Tibial nerve (tissue), 4 donors: ENCODE measurements at regions not wholly inside any gene's neighbourhood (a gene's known extent, or its start where the extent isn't known, plus 50 kb on each side); places are given as distances from the start of the nearest gene placed in this dataset.

Source experiments
- DNase-seq, 2 donors: peaks; one replicate each; pipeline ENCODE4 v3.0.0-alpha.2; 2019; ENCODE audit warnings: low spot score in 2 of 2
- H3K27ac ChIP-seq, 4 donors: fragments of 200-600 bp; sonication (generic) in 3 of 4; one replicate each; pipeline ENCODE4 v1.5.1; 2017 to 2019; ENCODE audit warnings: mild to moderate bottlenecking in 1 of 4
- H3K27me3 ChIP-seq, 2 donors: fragments of 200-600 bp; sonication (generic) in 1 of 2; one replicate each; pipeline versions ENCODE4 v1.5.1 to v1.6.0; 2017 to 2019
- H3K36me3 ChIP-seq, 3 donors: fragments of 200-600 bp; sonication (generic); one replicate each; pipeline ENCODE4 v1.5.1; 2018 to 2019
- H3K4me1 ChIP-seq, 4 donors: fragments of 200-600 bp; sonication (generic) in 3 of 4; one replicate each; pipeline ENCODE4 v1.5.1; 2017 to 2019
- H3K4me3 ChIP-seq, 4 donors: fragments of 200-600 bp; sonication (generic) in 3 of 4; one replicate each; pipeline ENCODE4 v1.5.1; 2017 to 2019; ENCODE audit warnings: mild to moderate bottlenecking in 1 of 4, moderate library complexity in 1 of 4
- H3K9me3 ChIP-seq, 4 donors: fragments of 200-600 bp; sonication (generic) in 3 of 4; one replicate each; pipeline ENCODE4 v1.5.1; 2017 to 2019
- EP300 ChIP-seq, 2 donors: sonication (generic); formaldehyde crosslinking; IDR thresholded peaks; one replicate each; pipeline ENCODE4 v1.6.1; 2017; ENCODE audit warnings: antibody characterized with exemption in 2 of 2, mild to moderate bottlenecking in 1 of 2
- POLR2A ChIP-seq, 2 donors: fragments of 450-650 bp; IDR thresholded peaks; one replicate each; pipeline ENCODE4 v1.6.1; 2017; ENCODE audit warnings: antibody characterized with exemption in 2 of 2, mild to moderate bottlenecking in 2 of 2, moderate library complexity in 2 of 2
- WGBS, 2 donors: methylation state at CpG; one replicate each; pipeline ENCODE4 v1.1.5; 2018; 5-methylcytosine and 5-hydroxymethylcytosine counted together
- TF ChIP-seq, protein P1 (sequence below), 5 experiments: fragments of 200-600 bp in 3 of 5; fragments of 450-650 bp in 2 of 5; sonication (generic) in 3 of 5; IDR thresholded peaks; one replicate each; pipeline ENCODE4 v1.5.1; 2016 to 2019; ENCODE audit warnings: antibody characterized with exemption in 5 of 5, mild to moderate bottlenecking in 3 of 5, moderate library complexity in 2 of 5

DNA sequence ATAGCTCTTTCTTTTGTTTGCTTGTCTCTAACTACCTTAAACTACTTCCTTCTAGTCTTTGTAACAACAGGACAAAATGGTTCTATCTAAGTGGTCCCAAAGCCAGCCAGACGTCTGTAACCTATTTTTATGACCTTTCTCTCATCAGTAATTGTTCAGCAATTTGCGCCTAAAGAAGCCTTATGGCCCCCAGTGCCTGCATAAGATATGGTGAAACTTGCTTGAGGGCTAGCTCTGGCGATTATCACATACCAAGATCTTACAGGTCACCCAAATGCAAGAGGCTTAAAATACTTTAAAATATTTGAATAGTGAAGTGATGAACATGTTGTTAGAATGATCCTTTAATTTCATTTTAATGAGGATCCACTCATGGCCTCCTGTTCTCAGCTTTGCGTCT lies 369.4 kb downstream of the SOX2 start:
- no peak overlapping the region for H3K4me3 ChIP-seq
- WGBS, 2 donors = 59 to 68% methylated on average over 4 of the region's 4 CpGs
- no peak for DNase-seq
- no peaks in the 10 kb centered on the region for H3K4me1 ChIP-seq
- no peaks in the 10 kb centered on the region for H3K27me3 ChIP-seq
- H3K27ac ChIP-seq = no peak overlapping the region
- TF ChIP-seq EP300 (IDR thresholded peaks at IDR 0.05) (no peak), POLR2A (IDR thresholded peaks at IDR 0.05) (no peak)
- TF ChIP-seq, protein P1, sequence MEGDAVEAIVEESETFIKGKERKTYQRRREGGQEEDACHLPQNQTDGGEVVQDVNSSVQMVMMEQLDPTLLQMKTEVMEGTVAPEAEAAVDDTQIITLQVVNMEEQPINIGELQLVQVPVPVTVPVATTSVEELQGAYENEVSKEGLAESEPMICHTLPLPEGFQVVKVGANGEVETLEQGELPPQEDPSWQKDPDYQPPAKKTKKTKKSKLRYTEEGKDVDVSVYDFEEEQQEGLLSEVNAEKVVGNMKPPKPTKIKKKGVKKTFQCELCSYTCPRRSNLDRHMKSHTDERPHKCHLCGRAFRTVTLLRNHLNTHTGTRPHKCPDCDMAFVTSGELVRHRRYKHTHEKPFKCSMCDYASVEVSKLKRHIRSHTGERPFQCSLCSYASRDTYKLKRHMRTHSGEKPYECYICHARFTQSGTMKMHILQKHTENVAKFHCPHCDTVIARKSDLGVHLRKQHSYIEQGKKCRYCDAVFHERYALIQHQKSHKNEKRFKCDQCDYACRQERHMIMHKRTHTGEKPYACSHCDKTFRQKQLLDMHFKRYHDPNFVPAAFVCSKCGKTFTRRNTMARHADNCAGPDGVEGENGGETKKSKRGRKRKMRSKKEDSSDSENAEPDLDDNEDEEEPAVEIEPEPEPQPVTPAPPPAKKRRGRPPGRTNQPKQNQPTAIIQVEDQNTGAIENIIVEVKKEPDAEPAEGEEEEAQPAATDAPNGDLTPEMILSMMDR (IDR thresholded peaks at IDR 0.05) = no peak
- H3K9me3 ChIP-seq = no peaks in the 10 kb centered on the region
- no peaks in the 10 kb centered on the region for H3K36me3 ChIP-seq

DNA sequence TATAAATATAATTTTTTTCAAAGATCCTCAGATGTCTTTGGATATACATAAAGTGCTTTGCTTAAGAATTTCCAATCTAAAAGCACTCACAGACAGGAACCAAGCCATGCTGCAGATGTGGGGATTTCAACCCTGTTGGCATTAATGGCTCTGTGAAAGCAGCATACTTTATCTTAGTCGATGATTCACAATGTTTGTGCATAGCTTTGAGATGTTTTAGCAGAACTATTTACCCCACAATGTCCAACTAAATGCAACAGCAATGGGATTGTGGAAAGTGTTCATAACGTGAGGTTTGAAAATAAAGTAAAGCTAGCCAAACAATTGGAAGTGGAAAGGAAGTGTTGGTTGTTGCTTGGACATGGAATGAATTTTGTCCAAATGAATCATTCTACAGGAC lies 371.4 kb downstream of the SOX2 start:
- Histone ChIP-seq H3K27me3 (no peaks in the 10 kb centered on the region), H3K27ac (no peak overlapping the region), H3K36me3 (no peaks in the 10 kb centered on the region), H3K4me3 (no peak overlapping the region), H3K9me3 (no peaks in the 10 kb centered on the region), H3K4me1 (no peaks in the 10 kb centered on the region)
- no peak for TF ChIP-seq EP300 (IDR thresholded peaks at IDR 0.05)
- no peak for TF ChIP-seq POLR2A (IDR thresholded peaks at IDR 0.05)
- TF ChIP-seq, protein P1 (IDR thresholded peaks at IDR 0.05) = no peak
- DNase-seq = no peak
- 32 to 44% methylated on average over 2 of the region's 2 CpGs for WGBS, 2 donors

- no peak for DNase-seq
- Histone ChIP-seq H3K27ac (no peak overlapping the region), H3K36me3 (no peaks in the 10 kb centered on the region), H3K4me1 (peaks cover 0 to 4% (median 0%) of the 10 kb centered on the region in 4 donors), H3K9me3 (no peaks in the 10 kb centered on the region), H3K27me3 (no peaks in the 10 kb centered on the region), H3K4me3 (no peak overlapping the region)
- 14 to 19% methylated on average over 6 of the region's 6 CpGs for WGBS, 2 donors
- TF ChIP-seq, protein P1 (IDR thresholded peaks at IDR 0.05) = no peak
- no peak for TF ChIP-seq POLR2A (IDR thresholded peaks at IDR 0.05)
- TF ChIP-seq EP300 (IDR thresholded peaks at IDR 0.05) = no peak
These were observed 381.0 kb downstream of the SOX2 start for GRCh38 chr3:182092662-182093262.

DNA sequence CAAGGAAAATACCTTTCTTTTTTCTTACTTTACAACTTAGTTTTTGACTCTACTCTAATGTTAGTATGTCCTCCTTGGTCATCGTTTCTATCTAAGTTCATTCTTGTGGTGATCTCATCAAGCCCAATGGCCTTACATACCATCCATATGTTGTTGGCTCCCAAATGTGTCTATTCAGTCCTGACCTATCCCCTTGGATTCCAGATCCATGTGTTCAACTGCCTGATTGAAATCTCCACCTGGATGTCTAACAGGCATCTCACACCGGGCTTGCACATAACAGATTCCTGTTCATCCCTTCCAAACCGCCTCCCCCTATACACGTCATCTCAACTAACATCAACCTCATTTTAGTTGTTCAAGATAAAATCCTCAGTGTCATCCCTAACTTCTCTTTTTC lies 382.6 kb downstream of the SOX2 start:
- no peak for DNase-seq
- TF ChIP-seq, protein P1 (IDR thresholded peaks at IDR 0.05) = no peak
- 90 to 98% methylated on average over 4 of the region's 4 CpGs for WGBS, 2 donors
- peaks cover 0 to 6% (median 0%) of the 10 kb centered on the region in 4 donors for H3K9me3 ChIP-seq
- no peaks in the 10 kb centered on the region for H3K36me3 ChIP-seq
- H3K27ac ChIP-seq = no peak overlapping the region
- peaks cover 0 to 4% (median 0%) of the 10 kb centered on the region in 4 donors for H3K4me1 ChIP-seq
- H3K4me3 ChIP-seq = no peak overlapping the region
- no peaks in the 10 kb centered on the region for H3K27me3 ChIP-seq

DNA sequence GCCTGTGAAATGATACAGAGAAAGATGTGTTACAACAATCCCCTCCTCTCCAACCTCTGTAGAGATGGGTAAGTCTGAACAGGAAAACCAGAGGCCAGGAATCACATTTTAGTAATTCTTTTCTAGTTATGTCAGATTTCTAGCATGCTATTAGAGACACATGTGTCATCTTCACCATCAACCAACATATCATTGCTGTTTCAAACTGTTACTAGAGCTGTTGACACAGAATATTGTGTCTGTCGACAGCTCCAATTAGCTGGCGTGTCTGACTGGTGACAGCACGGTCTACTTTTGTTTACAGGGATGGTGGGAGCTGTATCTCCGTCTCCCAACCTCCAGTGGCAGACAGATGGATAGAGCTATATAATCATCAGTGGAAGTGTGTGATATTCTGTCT lies 393.2 kb downstream of the SOX2 start:
- H3K9me3 ChIP-seq = peaks cover 0 to 6% (median 3%) of the 10 kb centered on the region in 4 donors
- TF ChIP-seq EP300 (IDR thresholded peaks at IDR 0.05) = no peak
- TF ChIP-seq, protein P1 (IDR thresholded peaks at IDR 0.05) = no peak
- TF ChIP-seq POLR2A (IDR thresholded peaks at IDR 0.05) = no peak
- H3K27ac ChIP-seq = no peak overlapping the region
- WGBS, 2 donors = 74 to 76% methylated on average over 4 of the region's 4 CpGs
- no peaks in the 10 kb centered on the region for H3K36me3 ChIP-seq
- no peaks in the 10 kb centered on the region for H3K27me3 ChIP-seq
- no peak for DNase-seq
- H3K4me3 ChIP-seq = no peak overlapping the region
- H3K4me1 ChIP-seq = no peaks in the 10 kb centered on the region
